OCI-LY7 (cell line): ENCODE measurements at regions not wholly inside any gene's neighbourhood (a gene's known extent, or its start where the extent isn't known, plus 50 kb on each side); places are given as distances from the start of the nearest gene placed in this dataset.

Experiments
- BruUV-seq: library from RNA; stranded (reverse); fragments of 400-500 nt; replicated peaks from 2 replicates; lab custom pipeline; 2021; lab: Mats Ljungman, UMichigan
- CTCF ChIA-PET: fragments of 300-600 bp; sonication (Branson Sonifier 250); formaldehyde crosslinking; loops from one replicate; lab custom pipeline; 2022; ENCODE audit warnings: antibody characterized with exemption; ENCODE audit not compliant: unreplicated experiment; lab: Charles Lee
- POLR2A ChIA-PET: fragments of 300-600 bp; sonication (Branson Sonifier 250); formaldehyde crosslinking; loops from one replicate; lab custom pipeline; 2022; ENCODE audit warnings: antibody characterized with exemption; lab: Charles Lee
- DNase-seq: peaks from one replicate; pipeline ENCODE4 v3.0.0-alpha.2; 2015; ENCODE audit warnings: low spot score
- H2AFZ ChIP-seq: fragments of 200-600 bp; sonication (generic), shearing (Covaris generic); 2 replicates; pipeline ENCODE4 v1.6.1; 2014; ENCODE audit warnings: mild to moderate bottlenecking, antibody characterized with exemption, low read length, moderate library complexity
- H3K27ac ChIP-seq: fragments of 200-600 bp; sonication (generic); 2 replicates; pipeline ENCODE4 v1.5.1; 2014; ENCODE audit warnings: mixed run types, low read depth, mild to moderate bottlenecking, moderate library complexity, low read length, inconsistent platforms; ENCODE audit not compliant: poor library complexity, severe bottlenecking
- H3K36me3 ChIP-seq: fragments of 200-600 bp; sonication (generic); 2 replicates; pipeline ENCODE4 v1.6.1; 2014; ENCODE audit warnings: mild to moderate bottlenecking, antibody characterized with exemption, low read length, moderate library complexity, mixed read lengths; ENCODE audit not compliant: insufficient read depth
- H3K4me1 ChIP-seq: fragments of 200-600 bp; sonication (generic); 2 replicates; pipeline ENCODE4 v1.5.1; 2014; ENCODE audit warnings: mild to moderate bottlenecking, low read length; ENCODE audit not compliant: insufficient read depth, poor library complexity, severe bottlenecking
- H3K4me2 ChIP-seq: fragments of 200-600 bp; sonication (generic); 2 replicates; pipeline ENCODE4 v1.6.1; 2014; ENCODE audit warnings: mild to moderate bottlenecking, low read length
- H3K4me3 ChIP-seq: fragments of 200-600 bp; sonication (generic); 2 replicates; pipeline ENCODE4 v1.5.1; 2014; ENCODE audit warnings: mild to moderate bottlenecking, low read depth, low read length; ENCODE audit not compliant: poor library complexity, severe bottlenecking
- H3K79me2 ChIP-seq: fragments of 200-600 bp; sonication (generic); 2 replicates; pipeline ENCODE4 v1.6.1; 2016; ENCODE audit warnings: low read depth, mild to moderate bottlenecking, low read length, moderate library complexity, mixed read lengths; ENCODE audit not compliant: insufficient read depth
- H3K9me2 ChIP-seq: fragments of 200-600 bp; sonication (generic); 2 replicates; pipeline ENCODE4 v1.6.1; 2016; ENCODE audit warnings: mild to moderate bottlenecking, low read length, mixed read lengths; ENCODE audit not compliant: insufficient read depth
- H3K9me3 ChIP-seq: fragments of 200-600 bp; sonication (generic); 2 replicates; pipeline ENCODE4 v1.6.1; 2014; ENCODE audit warnings: mild to moderate bottlenecking, mixed run types, low read length, mixed read lengths
- H4K20me1 ChIP-seq: fragments of 200-600 bp; sonication (generic); 2 replicates; pipeline ENCODE4 v1.6.1; 2014; ENCODE audit warnings: mild to moderate bottlenecking, antibody characterized with exemption, low read length, moderate library complexity, mixed read lengths; ENCODE audit not compliant: insufficient read depth
- CTCF ChIP-seq: fragments of 200-600 bp; sonication (generic); conservative IDR thresholded peaks from 2 replicates; pipeline ENCODE4 v1.5.1; 2014; ENCODE audit warnings: mild to moderate bottlenecking, antibody characterized with exemption, low read length, moderate library complexity, mixed read lengths
- EZH2phosphoT487 ChIP-seq: fragments of 200-600 bp; sonication (generic); IDR thresholded peaks from 2 replicates; pipeline ENCODE4 v1.6.1; 2018; ENCODE audit warnings: low read depth, borderline replicate concordance, mild to moderate bottlenecking, mixed run types, antibody characterized with exemption, low read length, moderate library complexity, mixed read lengths
- intact Hi-C: fragments of 100-400 bp; cut with micrococcal nuclease; formaldehyde crosslinking; loops from one replicate; pipeline ENCODE4 v1.10.0; 2022; ENCODE audit not compliant: unreplicated experiment

- no TSS peak for BruUV-seq
- H3K36me3 ChIP-seq, result no peaks in the 10 kb centered on the region
- no peaks in the 10 kb centered on the region for H3K4me1 ChIP-seq
- intact Hi-C loops, result no loop called here
- H3K4me3 ChIP-seq, result no peak overlapping the region
- H4K20me1 ChIP-seq, result no peaks in the 10 kb centered on the region
- DNase-seq, result no peak
- H3K9me2 ChIP-seq, result no peaks in the 10 kb centered on the region
- no peak overlapping the region for H3K27ac ChIP-seq
- H2AFZ ChIP-seq, result no peak overlapping the region
- TF ChIP-seq EZH2phosphoT487 (no peak), CTCF (no peak)
- ChIA-PET CTCF (no interaction called here), POLR2A (interaction anchor here (0.5 to 0.6 kb wide), 2 partner anchors 17 to 1370 kb away, joined by 3 read pairs; no protein-coding TSS in a partner anchor)
- no peaks in the 10 kb centered on the region for H3K79me2 ChIP-seq
- no peak overlapping the region for H3K4me2 ChIP-seq
- H3K9me3 ChIP-seq, result no peaks in the 10 kb centered on the region
Measured at GRCh38 chr6:117137711-117138110, 127.6 kb upstream of the VGLL2 start.

DNA sequence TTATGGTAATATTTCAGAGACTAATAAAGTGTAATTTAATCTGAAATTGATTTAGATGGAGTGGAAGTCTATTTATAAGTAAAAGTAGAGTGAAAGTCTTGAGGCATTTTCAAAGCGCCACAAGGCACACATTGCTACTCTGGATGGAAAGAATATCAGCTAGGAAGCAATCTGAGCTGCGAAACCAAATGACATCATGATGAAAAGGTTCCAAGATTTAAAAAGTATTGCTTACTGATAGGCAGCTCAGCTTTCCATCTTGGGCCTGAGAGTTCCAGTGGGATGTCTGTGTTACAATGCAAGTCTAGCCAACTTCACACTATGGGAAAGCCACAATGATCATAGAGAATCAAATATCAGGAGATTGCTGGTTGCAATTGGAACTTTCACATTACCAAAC, 126.9 kb upstream of the VGLL2 start:
- H3K4me2 ChIP-seq, result no peak overlapping the region

More for the DNA sequence above, 126.9 kb upstream of the VGLL2 start:
- no peak for DNase-seq
- H3K9me3 ChIP-seq, result no peaks in the 10 kb centered on the region
- H3K27ac ChIP-seq, result no peak overlapping the region
- H3K4me1 ChIP-seq, result no peaks in the 10 kb centered on the region
- H4K20me1 ChIP-seq, result no peaks in the 10 kb centered on the region
- no TSS peak for BruUV-seq
- H3K9me2 ChIP-seq, result no peaks in the 10 kb centered on the region
- H3K79me2 ChIP-seq, result no peaks in the 10 kb centered on the region
- POLR2A ChIA-PET, result interaction anchor here (0.5 kb wide), 1 partner anchor 1371 kb away, joined by 3 read pairs; no protein-coding TSS in a partner anchor
- no peak overlapping the region for H3K4me3 ChIP-seq
- H2AFZ ChIP-seq, result no peak overlapping the region
- TF ChIP-seq CTCF (no peak), EZH2phosphoT487 (no peak)
- no peaks in the 10 kb centered on the region for H3K36me3 ChIP-seq
- intact Hi-C loops, result no loop called here
- CTCF ChIA-PET, result no interaction called here
